ELF-1 (cell line): ENCODE measurements at regions not wholly inside any gene's neighbourhood (a gene's known extent, or its start where the extent isn't known, plus 50 kb on each side); places are given as distances from the start of the nearest gene placed in this dataset.

ENCODE experiments used
- DNase-seq: peaks from one replicate; pipeline ENCODE4 v3.0.0-alpha.2; 2016; ENCODE audit warnings: low read depth, low spot score

GRCh38 chr14:26851793-26852192, 254.0 kb upstream of the NOVA1 start:
- DNase-seq = no peak

DNA sequence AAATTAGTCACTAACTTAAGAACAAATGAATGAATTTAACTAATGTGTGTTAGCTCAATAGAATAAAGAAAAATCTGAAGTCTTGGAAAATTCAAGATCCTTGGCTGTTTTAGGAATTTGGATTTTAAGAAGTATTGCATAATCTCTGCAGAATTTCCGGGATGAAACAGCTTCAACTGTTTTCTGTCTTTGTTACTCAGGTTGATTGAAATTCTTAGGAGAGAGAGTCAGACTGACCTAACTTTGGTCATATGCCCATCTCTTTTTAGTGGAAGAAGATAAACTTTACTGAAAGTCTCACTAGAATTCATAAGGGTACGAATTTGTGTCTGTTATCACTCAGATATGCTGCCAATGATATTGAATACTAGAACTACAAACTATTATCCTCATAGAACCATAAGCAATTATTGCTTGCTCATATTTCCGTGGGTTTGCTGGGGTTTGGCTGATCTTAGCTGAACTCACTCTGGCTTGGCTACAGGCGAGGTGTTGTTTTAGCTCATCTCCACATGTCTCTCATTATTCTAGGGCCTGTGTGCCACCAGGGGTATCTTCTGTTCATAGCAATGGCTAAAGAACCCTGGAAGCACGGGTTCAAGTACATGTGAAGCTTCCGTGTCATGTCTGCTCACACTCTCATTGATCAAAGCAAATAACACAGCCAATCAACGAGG, 257.4 kb upstream of the NOVA1 start:
- DNase-seq = no peak

- no peak for DNase-seq
Observed at GRCh38 chr14:26856876-26857518, 259.2 kb upstream of the NOVA1 start.

- no peak for DNase-seq
Observed at GRCh38 chr14:26859483-26859882, 261.6 kb upstream of the NOVA1 start.

DNA sequence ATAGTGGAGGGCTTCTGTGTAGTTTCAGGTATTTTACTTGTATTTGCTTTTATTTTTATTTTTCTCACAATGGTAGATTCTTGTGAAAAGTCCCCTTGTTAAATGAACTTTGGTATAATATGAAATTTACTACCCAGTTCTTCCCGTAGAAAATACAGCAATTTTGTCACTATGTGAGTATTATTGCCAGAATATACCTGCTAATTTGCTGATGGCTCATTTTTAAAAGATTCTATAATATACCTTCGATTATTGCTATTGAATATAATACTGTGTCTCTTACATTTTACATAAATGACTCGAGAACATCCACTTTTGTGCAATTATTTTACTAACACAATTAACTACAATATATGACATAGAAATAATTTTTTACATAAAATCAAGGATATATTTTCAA, 262.3 kb upstream of the NOVA1 start:
- no peak for DNase-seq

- DNase-seq = no peak
Observed at GRCh38 chr14:26863736-26864135, 265.9 kb upstream of the NOVA1 start.

DNA sequence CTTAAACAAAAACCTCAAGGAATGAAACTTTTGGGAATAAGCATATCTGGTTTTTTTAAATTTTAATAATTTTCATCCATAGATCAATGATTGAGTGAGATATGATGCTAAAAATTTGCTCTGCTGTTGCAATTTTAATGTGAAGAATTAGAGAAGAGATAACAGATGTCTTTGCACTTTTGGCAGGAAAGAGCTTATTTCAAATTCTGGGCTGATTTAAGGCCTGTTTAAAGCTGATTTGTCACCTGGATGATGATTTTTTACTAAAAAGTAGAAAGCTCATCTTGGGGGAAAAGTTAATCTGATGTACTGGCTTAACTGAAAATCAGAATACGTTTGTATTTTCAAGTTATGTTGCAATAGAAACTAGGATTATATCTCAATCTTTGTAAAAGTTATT, 268.9 kb upstream of the NOVA1 start:
- no peak for DNase-seq

GRCh38 chr14:26867171-26867757, 269.4 kb upstream of the NOVA1 start:
- no peak for DNase-seq

GRCh38 chr14:26870096-26870495, 272.3 kb upstream of the NOVA1 start:
- no peak for DNase-seq

DNA sequence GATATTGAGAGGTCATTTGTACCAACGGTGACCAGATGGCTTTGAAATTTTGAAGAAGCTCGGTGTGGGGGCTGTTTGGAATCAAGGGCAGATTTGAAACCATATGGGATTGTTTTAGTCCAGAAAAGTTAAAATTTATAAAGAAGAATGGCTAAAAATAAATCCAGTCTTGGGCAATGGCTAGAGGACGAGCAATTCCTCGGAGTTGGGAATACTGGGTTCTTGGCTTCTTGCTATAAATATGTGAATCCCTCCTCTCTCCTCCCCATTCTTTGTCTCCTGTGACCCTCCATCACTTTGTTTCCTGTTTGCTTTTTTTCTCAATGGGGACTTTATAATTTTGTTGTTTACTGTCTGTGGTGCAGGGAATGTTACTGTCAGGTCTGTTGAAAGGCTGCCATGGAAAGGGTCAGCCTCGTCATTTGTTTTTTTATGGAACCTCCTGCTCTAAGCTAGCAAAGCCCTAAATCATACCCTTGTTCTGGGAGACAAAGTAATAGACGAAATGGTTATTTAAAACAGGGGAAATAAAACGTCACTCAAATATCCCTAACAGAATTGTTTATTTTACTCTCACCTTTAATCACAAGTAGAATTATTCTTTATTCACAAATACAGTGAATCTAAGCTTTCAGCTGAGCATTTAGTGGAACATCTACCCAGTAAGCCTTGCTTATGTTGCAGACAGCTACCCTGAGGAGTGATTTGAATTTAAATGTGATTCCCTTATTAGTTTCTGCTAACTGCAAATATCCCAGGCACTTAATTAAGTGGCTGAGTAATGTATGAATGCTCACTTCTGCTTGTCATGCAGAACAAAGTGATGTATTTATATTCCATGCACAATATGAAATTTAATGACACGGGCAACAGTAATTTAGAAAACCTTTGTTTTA, 273.1 kb upstream of the NOVA1 start:
- peak; percentile 7 for DNase-seq

- no peak for DNase-seq
Observed at GRCh38 chr14:26872515-26873361, 274.9 kb upstream of the NOVA1 start.

- DNase-seq = no peak
Observed at GRCh38 chr14:26873362-26873960, 275.6 kb upstream of the NOVA1 start.

GRCh38 chr14:26887847-26888246, 290.0 kb upstream of the NOVA1 start:
- DNase-seq = no peak

GRCh38 chr14:26888592-26888991, 290.8 kb upstream of the NOVA1 start:
- no peak for DNase-seq

DNA sequence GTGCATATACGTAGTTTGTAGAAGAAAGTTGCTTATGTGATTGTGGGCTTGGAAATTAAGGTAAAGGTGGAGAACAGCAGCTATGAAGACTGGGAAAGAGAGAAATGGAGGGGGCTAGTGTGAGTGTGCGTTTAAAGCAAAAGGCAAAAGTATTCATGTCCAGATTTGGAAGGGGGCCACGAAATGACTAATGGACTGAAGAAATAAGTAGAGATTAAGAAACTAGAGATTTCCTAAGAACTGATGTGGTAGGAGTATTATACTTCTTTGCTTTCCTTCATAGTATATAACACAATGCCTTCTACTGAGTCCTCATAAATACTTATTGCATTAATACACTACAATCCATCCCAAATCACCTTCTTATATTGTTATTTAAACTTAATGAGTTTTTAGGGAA, 298.6 kb upstream of the NOVA1 start:
- DNase-seq = no peak

- no peak for DNase-seq
Observed at GRCh38 chr14:26897196-26897595, 299.4 kb upstream of the NOVA1 start.

- no peak for DNase-seq
Observed at GRCh38 chr14:26905229-26905628, 307.4 kb upstream of the NOVA1 start.

DNA sequence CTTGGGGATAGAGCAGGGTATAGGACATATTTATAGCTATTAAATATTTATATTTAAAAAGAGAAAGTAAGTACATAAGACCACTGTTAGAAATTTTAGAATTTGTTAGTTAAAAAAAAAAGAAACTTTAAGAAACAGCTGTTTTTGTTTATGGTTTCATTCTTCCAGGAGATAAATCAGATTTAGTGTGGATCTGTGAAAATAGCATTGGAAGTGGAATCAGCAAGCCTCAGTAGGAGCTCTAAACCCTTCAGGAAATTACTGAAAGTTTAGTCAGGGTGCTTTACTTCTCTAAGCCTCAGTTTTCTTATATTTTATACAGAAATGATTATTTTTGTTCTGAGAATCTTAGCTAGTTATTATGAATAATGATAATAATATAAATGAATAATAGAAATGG, 316.0 kb upstream of the NOVA1 start:
- DNase-seq = no peak

- DNase-seq = no peak
Observed at GRCh38 chr14:26917086-26917485, 319.3 kb upstream of the NOVA1 start.

DNA sequence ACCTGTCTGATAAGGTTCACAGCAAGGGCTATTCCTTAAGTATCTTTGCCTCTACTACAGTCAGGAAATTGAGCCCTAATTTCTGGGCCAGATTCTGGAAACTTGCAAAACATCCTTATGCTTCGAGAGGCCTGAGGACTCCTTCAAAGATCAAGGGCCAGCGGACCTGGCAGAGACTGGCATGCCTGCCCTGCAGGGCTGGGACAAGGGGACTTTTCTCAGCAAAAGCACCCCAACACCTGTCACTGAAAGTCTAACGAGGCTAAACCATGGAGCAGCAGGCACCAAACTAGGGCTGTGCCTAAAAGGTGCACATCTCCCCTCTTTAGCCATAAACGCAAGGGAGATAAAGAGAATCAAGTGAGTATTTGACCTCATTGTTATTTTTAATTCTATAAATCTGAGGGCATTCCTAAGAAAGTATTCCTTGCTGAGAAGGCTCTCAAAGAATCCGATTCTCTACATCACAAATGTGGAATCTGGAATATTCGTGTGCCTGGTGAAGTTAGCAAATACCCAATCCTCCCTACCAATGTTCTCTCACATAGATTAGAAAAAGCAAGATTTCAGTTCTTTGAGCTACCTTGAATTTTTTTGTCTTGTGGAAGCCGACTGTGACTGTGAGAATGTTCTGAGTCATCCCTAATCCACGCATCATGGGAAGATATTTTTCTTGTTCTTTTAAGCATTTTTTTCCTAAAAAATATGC, 328.2 kb upstream of the NOVA1 start:
- no peak for DNase-seq
